Transverse colon (tissue), 3 donors: ENCODE measurements at regions not wholly inside any gene's neighbourhood (a gene's known extent, or its start where the extent isn't known, plus 50 kb on each side); places are given as distances from the start of the nearest gene placed in this dataset.

ENCODE experiments used
- POLR2A ChIP-seq: fragments of 450-650 bp; IDR thresholded peaks from one replicate; pipeline ENCODE4 v1.6.1; 2016; ENCODE audit warnings: antibody characterized with exemption, mild to moderate bottlenecking, moderate library complexity
- TF ChIP-seq, protein P1 (sequence below), 5 experiments: fragments of 200-600 bp in 3 of 5; fragments of 450-650 bp in 2 of 5; sonication (generic) in 3 of 5; IDR thresholded peaks; 1 replicate in 2 of 5; 2 replicates in 3 of 5; pipeline ENCODE4 v1.5.1; 2016 to 2017; ENCODE audit warnings: antibody characterized with exemption in 5 of 5, inconsistent platforms in 3 of 5, mild to moderate bottlenecking in 2 of 5, moderate library complexity in 1 of 5

DNA sequence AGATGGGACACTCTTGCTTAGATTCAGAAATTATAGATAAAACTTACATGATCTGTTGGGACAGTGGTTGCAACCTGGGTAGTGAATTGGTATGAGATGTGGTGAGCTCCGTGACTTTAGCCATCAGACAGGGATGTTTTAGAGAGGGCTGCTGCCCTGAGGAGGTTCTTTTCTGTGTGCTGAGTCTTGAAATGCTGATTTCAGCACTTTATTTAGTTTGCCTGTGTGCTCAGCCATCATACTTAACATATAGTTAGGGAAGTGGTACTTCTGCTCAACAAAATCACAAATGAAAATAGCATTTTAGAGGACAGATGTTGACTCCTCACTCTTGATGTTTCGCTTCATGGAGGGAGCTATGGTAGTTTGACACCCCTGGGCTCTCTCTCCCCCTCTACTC is 95.9 kb upstream of the CDH13 start:
- TF ChIP-seq, protein P1, sequence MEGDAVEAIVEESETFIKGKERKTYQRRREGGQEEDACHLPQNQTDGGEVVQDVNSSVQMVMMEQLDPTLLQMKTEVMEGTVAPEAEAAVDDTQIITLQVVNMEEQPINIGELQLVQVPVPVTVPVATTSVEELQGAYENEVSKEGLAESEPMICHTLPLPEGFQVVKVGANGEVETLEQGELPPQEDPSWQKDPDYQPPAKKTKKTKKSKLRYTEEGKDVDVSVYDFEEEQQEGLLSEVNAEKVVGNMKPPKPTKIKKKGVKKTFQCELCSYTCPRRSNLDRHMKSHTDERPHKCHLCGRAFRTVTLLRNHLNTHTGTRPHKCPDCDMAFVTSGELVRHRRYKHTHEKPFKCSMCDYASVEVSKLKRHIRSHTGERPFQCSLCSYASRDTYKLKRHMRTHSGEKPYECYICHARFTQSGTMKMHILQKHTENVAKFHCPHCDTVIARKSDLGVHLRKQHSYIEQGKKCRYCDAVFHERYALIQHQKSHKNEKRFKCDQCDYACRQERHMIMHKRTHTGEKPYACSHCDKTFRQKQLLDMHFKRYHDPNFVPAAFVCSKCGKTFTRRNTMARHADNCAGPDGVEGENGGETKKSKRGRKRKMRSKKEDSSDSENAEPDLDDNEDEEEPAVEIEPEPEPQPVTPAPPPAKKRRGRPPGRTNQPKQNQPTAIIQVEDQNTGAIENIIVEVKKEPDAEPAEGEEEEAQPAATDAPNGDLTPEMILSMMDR (IDR thresholded peaks at IDR 0.05): no peak
- TF ChIP-seq POLR2A: no peak
